ENCODE measurements at regions not wholly inside any gene's neighbourhood (a gene's known extent, or its start where the extent isn't known, plus 50 kb on each side); places are given as distances from the start of the nearest gene placed in this dataset.

DNA sequence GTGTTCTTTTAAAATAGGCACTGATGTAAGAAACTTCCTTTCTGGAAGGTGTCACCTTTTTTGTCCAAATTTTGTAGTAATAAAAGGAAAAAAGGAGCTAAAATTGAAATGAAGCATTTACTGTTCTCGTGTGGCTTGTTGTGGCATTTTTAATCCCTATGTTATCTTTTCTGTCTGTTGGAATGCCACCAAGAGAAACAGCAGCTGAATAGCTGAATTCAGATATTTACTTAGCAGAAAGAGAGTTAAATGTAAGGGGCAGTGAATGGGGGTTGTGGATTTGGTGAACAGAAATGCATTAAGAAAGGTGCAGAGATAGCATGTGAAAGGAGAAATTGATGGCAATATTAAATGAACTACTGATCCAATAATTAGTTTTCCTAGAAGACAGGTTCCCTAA lies 573.6 kb upstream of the EPHA7 start:
- ChIA-PET CTCF (no interaction called here), POLR2A (no interaction called here)
- Mint-ChIP-seq H3K27ac (no peak overlapping the region), H3K4me3 (no peak overlapping the region), H3K9me3 (ENCODE audit: insufficient read depth) (no peaks in the 10 kb centered on the region), H3K27me3 (ENCODE audit: low read depth) (no peaks in the 10 kb centered on the region), H3K4me1 (ENCODE audit: low read depth) (no peaks in the 10 kb centered on the region), H3K36me3 (ENCODE audit: low read depth) (no peaks in the 10 kb centered on the region)
- no peak for DNase-seq
- ATAC-seq, result no peak

DNA sequence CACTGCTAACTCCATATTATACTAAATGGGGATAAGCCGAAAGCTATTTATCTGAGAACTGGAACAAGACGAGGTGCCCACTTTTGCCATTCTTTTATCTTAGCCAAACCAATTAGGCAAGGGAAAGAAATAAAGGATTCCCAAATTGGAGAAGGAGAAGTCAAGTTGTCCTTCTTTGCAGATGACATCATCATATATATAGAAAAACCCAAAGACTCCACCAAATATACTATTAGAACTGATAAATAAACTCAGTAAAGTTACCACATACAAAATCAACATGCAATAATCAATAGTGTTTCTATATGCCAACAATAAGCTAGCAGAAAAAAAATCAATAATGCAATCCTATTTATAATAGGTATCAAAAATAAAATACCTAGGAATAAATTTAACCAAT lies 570.3 kb upstream of the EPHA7 start:
- ChIA-PET POLR2A (no interaction called here), CTCF (no interaction called here)
- Mint-ChIP-seq H3K27me3 (ENCODE audit: low read depth) (no peaks in the 10 kb centered on the region), H3K27ac (no peak overlapping the region), H3K9me3 (ENCODE audit: insufficient read depth) (no peaks in the 10 kb centered on the region), H3K4me3 (no peak overlapping the region), H3K4me1 (ENCODE audit: low read depth) (no peaks in the 10 kb centered on the region), H3K36me3 (ENCODE audit: low read depth) (no peaks in the 10 kb centered on the region)
- DNase-seq (no peak), ATAC-seq (no peak)

GRCh38 chr6:93985953-93986352 lies 566.6 kb upstream of the EPHA7 start:
- no peaks in the 10 kb centered on the region for H3K27me3 Mint-ChIP-seq (ENCODE audit: low read depth)
- H3K4me3 Mint-ChIP-seq, result no peak overlapping the region
- ATAC-seq (no peak), DNase-seq (no peak)
- H3K4me1 Mint-ChIP-seq (ENCODE audit: low read depth), result no peaks in the 10 kb centered on the region
- no peaks in the 10 kb centered on the region for H3K9me3 Mint-ChIP-seq (ENCODE audit: insufficient read depth)
- no peaks in the 10 kb centered on the region for H3K36me3 Mint-ChIP-seq (ENCODE audit: low read depth)
- CTCF ChIA-PET, result no interaction called here
- H3K27ac Mint-ChIP-seq, result no peak overlapping the region
- POLR2A ChIA-PET, result no interaction called here

DNA sequence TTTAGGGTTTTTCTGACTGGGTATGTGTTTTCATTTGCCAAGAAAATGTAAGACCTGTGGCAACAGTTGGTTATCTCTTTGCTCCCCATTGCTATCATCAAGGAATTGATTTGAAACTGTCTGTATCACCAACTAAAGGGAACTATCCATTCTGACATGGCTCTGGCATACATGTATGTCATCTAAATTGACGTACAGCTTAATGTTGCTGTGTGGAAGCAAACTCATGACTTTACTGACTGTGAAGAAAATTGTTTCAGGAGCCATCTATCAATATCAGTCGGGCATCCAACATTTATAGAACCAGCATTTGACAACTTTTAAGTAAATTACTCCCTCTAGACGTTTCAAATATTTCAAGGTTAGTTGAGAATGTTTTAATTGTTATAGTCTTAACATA lies 555.8 kb upstream of the EPHA7 start:
- no peak overlapping the region for H3K27ac Mint-ChIP-seq
- POLR2A ChIA-PET, result no interaction called here
- H3K4me3 Mint-ChIP-seq, result no peak overlapping the region
- ATAC-seq (no peak), DNase-seq (no peak)
- no peaks in the 10 kb centered on the region for H3K4me1 Mint-ChIP-seq (ENCODE audit: low read depth)
- no peaks in the 10 kb centered on the region for H3K9me3 Mint-ChIP-seq (ENCODE audit: insufficient read depth)
- CTCF ChIA-PET, result no interaction called here
- H3K27me3 Mint-ChIP-seq (ENCODE audit: low read depth), result no peaks in the 10 kb centered on the region
- no peaks in the 10 kb centered on the region for H3K36me3 Mint-ChIP-seq (ENCODE audit: low read depth)

DNA sequence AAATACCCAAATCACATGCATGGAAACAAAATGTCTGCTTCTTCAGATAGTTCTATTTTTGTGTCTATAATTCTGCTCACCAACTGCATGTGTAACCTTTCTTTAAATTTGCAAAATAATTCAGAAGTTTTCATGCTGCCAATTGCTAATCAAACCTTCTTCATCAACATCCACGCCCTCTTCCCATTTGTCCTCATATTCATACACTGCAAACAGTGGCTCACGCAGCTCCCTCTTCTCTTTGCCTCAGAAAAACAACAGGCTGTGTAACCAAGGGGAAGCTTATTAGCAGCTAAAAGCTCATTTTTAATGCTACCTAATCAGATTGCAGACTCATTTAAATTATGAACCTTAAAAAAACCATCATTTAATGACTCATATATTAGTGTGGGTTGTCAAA lies 555.0 kb upstream of the EPHA7 start:
- Mint-ChIP-seq H3K4me1 (ENCODE audit: low read depth) (no peaks in the 10 kb centered on the region), H3K4me3 (no peak overlapping the region)

DNA sequence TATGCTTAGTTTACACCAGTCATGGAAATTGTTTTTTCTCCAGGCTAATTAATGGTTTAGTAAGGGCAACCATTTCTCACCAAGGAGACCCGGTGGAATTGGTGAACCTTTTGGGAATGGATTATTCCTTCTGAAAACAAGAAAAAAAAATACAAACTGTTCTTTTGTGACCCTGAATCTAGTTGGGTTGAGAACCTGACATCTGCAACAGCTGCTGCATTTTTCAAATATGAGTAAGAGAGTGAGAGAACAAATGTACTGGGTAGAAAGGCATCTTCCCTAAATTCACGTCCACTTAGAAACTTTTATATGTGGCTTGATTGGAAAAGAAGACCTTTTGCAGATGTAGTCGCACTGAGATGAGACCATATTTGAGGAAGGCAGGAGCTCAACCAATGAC lies 553.4 kb upstream of the EPHA7 start:
- Mint-ChIP-seq H3K9me3 (ENCODE audit: insufficient read depth) (no peaks in the 10 kb centered on the region), H3K36me3 (ENCODE audit: low read depth) (no peaks in the 10 kb centered on the region), H3K27ac (no peak overlapping the region), H3K4me1 (ENCODE audit: low read depth) (no peaks in the 10 kb centered on the region), H3K27me3 (ENCODE audit: low read depth) (no peaks in the 10 kb centered on the region), H3K4me3 (no peak overlapping the region)
- no peak for ATAC-seq
- CTCF ChIA-PET, result no interaction called here
- POLR2A ChIA-PET, result no interaction called here
- no peak for DNase-seq

More for the DNA sequence above, 555.0 kb upstream of the EPHA7 start:
- CTCF ChIA-PET, result no interaction called here
- DNase-seq, result no peak
- POLR2A ChIA-PET, result no interaction called here
- no peaks in the 10 kb centered on the region for H3K9me3 Mint-ChIP-seq (ENCODE audit: insufficient read depth)
- H3K36me3 Mint-ChIP-seq (ENCODE audit: low read depth), result no peaks in the 10 kb centered on the region
- no peaks in the 10 kb centered on the region for H3K27me3 Mint-ChIP-seq (ENCODE audit: low read depth)
- no peak for ATAC-seq
- H3K27ac Mint-ChIP-seq, result no peak overlapping the region

GRCh38 chr6:93970684-93971083 lies 551.3 kb upstream of the EPHA7 start:
- CTCF ChIA-PET, result no interaction called here
- no peak for ATAC-seq
- no peaks in the 10 kb centered on the region for H3K4me1 Mint-ChIP-seq (ENCODE audit: low read depth)
- H3K4me3 Mint-ChIP-seq, result no peak overlapping the region
- H3K27me3 Mint-ChIP-seq (ENCODE audit: low read depth), result no peaks in the 10 kb centered on the region
- no peaks in the 10 kb centered on the region for H3K36me3 Mint-ChIP-seq (ENCODE audit: low read depth)
- POLR2A ChIA-PET, result no interaction called here
- no peaks in the 10 kb centered on the region for H3K9me3 Mint-ChIP-seq (ENCODE audit: insufficient read depth)
- DNase-seq, result no peak
- H3K27ac Mint-ChIP-seq, result no peak overlapping the region

DNA sequence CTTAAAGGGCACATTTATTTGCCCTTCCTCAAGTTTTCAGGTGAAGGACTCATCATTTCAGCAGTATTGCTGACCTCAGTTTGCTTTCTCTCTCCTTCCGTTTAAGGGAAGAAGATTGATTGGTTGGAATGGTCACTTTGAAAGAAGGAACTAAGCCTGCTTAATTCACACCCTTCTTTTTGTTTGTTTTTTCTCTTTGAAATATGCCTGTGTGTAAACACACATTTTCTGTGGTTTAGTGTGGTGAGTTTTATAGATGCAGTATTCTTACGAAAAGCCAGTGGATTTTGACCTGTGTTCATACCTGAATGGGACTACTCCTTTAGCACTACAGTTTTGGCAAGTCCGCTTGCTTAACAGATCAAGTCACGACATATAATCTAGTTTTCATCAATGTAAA lies 548.8 kb upstream of the EPHA7 start:
- no peaks in the 10 kb centered on the region for H3K36me3 Mint-ChIP-seq (ENCODE audit: low read depth)
- no peaks in the 10 kb centered on the region for H3K27me3 Mint-ChIP-seq (ENCODE audit: low read depth)
- ChIA-PET POLR2A (no interaction called here), CTCF (no interaction called here)
- no peaks in the 10 kb centered on the region for H3K9me3 Mint-ChIP-seq (ENCODE audit: insufficient read depth)
- no peak overlapping the region for H3K4me3 Mint-ChIP-seq
- no peak overlapping the region for H3K27ac Mint-ChIP-seq
- ATAC-seq (no peak), DNase-seq (no peak)
- no peaks in the 10 kb centered on the region for H3K4me1 Mint-ChIP-seq (ENCODE audit: low read depth)

DNA sequence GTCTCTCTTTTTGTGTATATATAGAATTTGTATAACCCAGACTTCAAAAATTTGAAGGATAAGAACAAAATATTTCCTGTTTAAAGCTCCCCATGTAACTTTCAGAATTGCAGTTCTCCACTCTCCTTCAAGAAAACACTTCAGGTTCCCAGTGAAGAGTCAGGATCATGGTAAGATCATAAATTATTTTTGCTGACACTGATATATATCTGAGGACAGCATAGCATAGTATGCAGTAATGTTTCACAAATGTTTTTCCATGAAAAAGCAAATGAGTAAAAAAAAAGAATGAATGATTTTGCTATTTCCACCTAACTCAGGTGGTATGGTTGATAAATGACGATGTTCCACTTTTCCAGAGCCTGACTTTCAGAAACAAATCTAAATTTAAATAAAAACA lies 545.6 kb upstream of the EPHA7 start:
- no peak overlapping the region for H3K27ac Mint-ChIP-seq
- H3K27me3 Mint-ChIP-seq (ENCODE audit: low read depth), result no peaks in the 10 kb centered on the region
- POLR2A ChIA-PET, result no interaction called here

DNA sequence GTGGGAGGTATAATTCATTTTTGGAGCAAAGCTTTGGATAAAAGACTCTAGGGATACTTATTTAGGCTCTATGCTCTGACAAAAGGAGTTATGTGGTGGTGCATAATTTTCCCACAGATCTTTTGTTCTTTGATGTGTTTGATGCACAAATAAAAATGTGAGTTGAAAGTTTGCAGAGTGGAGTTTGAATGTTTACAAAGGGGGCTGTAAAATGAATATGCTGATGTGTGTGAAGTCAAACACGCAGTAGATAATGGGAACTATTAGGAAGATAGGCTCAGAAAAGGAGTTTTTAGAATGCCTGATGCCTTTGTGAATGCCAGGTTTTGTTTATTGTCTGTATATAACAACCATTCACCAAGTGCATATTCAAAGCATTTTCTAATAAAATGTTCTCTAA lies 545.0 kb upstream of the EPHA7 start:
- DNase-seq, result no peak
- ATAC-seq, result no peak
- ChIA-PET POLR2A (no interaction called here), CTCF (no interaction called here)
- Mint-ChIP-seq H3K9me3 (ENCODE audit: insufficient read depth) (no peaks in the 10 kb centered on the region), H3K4me1 (ENCODE audit: low read depth) (no peaks in the 10 kb centered on the region), H3K36me3 (ENCODE audit: low read depth) (no peaks in the 10 kb centered on the region), H3K27me3 (ENCODE audit: low read depth) (no peaks in the 10 kb centered on the region), H3K4me3 (no peak overlapping the region), H3K27ac (no peak overlapping the region)

More for the DNA sequence above, 545.6 kb upstream of the EPHA7 start:
- ATAC-seq (no peak), DNase-seq (no peak)
- no peaks in the 10 kb centered on the region for H3K36me3 Mint-ChIP-seq (ENCODE audit: low read depth)
- no peaks in the 10 kb centered on the region for H3K9me3 Mint-ChIP-seq (ENCODE audit: insufficient read depth)
- H3K4me1 Mint-ChIP-seq (ENCODE audit: low read depth), result no peaks in the 10 kb centered on the region
- CTCF ChIA-PET, result no interaction called here
- no peak overlapping the region for H3K4me3 Mint-ChIP-seq

DNA sequence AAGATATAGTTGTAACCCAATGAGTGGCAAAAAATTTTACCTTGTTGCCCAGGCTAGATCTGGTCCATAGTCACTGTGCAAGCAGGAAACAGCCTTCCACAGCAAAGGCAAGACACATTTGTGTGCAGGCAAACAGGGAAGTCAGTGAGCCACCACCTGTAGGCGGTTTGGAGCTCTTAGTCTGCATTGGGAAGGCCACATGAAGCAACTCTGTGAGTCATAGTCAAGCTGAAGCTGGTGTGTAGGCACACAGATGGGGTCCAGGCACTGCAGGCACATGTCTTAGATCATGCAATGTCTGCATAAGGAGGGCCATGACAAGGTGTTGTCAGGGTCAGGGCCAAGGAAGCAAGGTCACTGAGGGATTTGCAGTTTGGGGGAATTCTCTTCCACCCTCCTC lies 543.2 kb upstream of the EPHA7 start:
- POLR2A ChIA-PET, result no interaction called here
- no peaks in the 10 kb centered on the region for H3K36me3 Mint-ChIP-seq (ENCODE audit: low read depth)
- no peaks in the 10 kb centered on the region for H3K4me1 Mint-ChIP-seq (ENCODE audit: low read depth)
- H3K27me3 Mint-ChIP-seq (ENCODE audit: low read depth), result no peaks in the 10 kb centered on the region
- H3K27ac Mint-ChIP-seq, result no peak overlapping the region
- ATAC-seq (no peak), DNase-seq (no peak)
- H3K9me3 Mint-ChIP-seq (ENCODE audit: insufficient read depth), result no peaks in the 10 kb centered on the region
- no peak overlapping the region for H3K4me3 Mint-ChIP-seq
- CTCF ChIA-PET, result no interaction called here

- H3K36me3 Mint-ChIP-seq (ENCODE audit: low read depth), result no peaks in the 10 kb centered on the region
- no peak overlapping the region for H3K27ac Mint-ChIP-seq
- ChIA-PET POLR2A (no interaction called here), CTCF (no interaction called here)
- ATAC-seq, result no peak
- no peaks in the 10 kb centered on the region for H3K4me1 Mint-ChIP-seq (ENCODE audit: low read depth)
- H3K4me3 Mint-ChIP-seq, result no peak overlapping the region
- no peaks in the 10 kb centered on the region for H3K27me3 Mint-ChIP-seq (ENCODE audit: low read depth)
- no peak for DNase-seq
- H3K9me3 Mint-ChIP-seq (ENCODE audit: insufficient read depth), result peaks cover 3% of the 10 kb centered on the region
These were observed 535.2 kb upstream of the EPHA7 start for GRCh38 chr6:93954584-93954983.

DNA sequence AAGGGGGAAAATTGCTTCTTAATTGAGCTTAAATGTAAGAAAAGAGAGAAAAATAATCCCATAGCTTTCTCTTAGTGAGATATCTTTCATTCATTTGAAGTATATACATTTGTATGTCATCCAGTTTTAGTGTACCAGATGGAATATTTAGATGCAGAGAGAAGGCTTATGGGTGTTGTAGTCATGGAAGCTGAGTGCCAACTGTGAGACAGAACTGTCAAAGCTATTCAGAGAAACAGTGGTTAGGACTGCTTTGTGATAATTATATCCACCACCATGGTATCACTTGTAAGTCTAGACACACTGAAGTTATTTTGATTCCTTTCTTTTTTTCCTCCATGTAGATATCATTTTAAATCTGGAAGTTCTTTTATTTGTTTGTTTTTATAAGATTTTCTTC lies 524.3 kb upstream of the EPHA7 start:
- ChIA-PET CTCF (no interaction called here), POLR2A (no interaction called here)
- H3K27ac Mint-ChIP-seq, result no peak overlapping the region
- no peaks in the 10 kb centered on the region for H3K36me3 Mint-ChIP-seq (ENCODE audit: low read depth)
- no peaks in the 10 kb centered on the region for H3K9me3 Mint-ChIP-seq (ENCODE audit: insufficient read depth)
- DNase-seq, result no peak
- no peak overlapping the region for H3K4me3 Mint-ChIP-seq
- no peaks in the 10 kb centered on the region for H3K4me1 Mint-ChIP-seq (ENCODE audit: low read depth)
- H3K27me3 Mint-ChIP-seq (ENCODE audit: low read depth), result no peaks in the 10 kb centered on the region
- no peak for ATAC-seq

DNA sequence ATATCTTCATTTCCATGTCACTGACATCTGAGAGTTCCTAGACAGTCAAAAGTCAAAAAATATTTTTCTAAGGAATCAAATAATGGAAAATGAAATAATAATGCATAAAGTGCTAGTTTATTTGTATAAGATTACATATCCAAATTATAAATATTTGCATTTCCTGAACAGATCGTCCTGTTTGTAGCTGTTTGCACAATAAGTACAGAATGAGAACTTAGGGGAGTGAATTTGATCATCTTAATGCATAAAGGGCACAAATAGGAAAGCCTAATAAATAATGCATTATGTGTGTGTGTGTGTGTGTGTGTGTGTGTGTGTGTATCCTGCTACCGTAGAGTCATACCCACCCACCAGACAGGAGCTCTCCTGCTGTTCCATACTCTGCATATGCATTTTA lies 521.0 kb upstream of the EPHA7 start:
- H3K4me1 Mint-ChIP-seq (ENCODE audit: low read depth), result no peaks in the 10 kb centered on the region
- no peaks in the 10 kb centered on the region for H3K9me3 Mint-ChIP-seq (ENCODE audit: insufficient read depth)
- no peaks in the 10 kb centered on the region for H3K27me3 Mint-ChIP-seq (ENCODE audit: low read depth)
- H3K27ac Mint-ChIP-seq, result no peak overlapping the region
- CTCF ChIA-PET, result no interaction called here
- POLR2A ChIA-PET, result no interaction called here
- no peak overlapping the region for H3K4me3 Mint-ChIP-seq
- ATAC-seq, result no peak
- DNase-seq, result no peak
- H3K36me3 Mint-ChIP-seq (ENCODE audit: low read depth), result no peaks in the 10 kb centered on the region
